GM12874 (cell line): ENCODE measurements at regions not wholly inside any gene's neighbourhood (a gene's known extent, or its start where the extent isn't known, plus 50 kb on each side); places are given as distances from the start of the nearest gene placed in this dataset.

Experiments
- TF ChIP-seq, protein P1 (sequence below): IDR thresholded peaks from 2 replicates; pipeline ENCODE4 v1.5.1; 2011; ENCODE audit warnings: low read depth, mild to moderate bottlenecking, control low read depth, low read length, moderate library complexity; ENCODE audit not compliant: insufficient read depth

DNA sequence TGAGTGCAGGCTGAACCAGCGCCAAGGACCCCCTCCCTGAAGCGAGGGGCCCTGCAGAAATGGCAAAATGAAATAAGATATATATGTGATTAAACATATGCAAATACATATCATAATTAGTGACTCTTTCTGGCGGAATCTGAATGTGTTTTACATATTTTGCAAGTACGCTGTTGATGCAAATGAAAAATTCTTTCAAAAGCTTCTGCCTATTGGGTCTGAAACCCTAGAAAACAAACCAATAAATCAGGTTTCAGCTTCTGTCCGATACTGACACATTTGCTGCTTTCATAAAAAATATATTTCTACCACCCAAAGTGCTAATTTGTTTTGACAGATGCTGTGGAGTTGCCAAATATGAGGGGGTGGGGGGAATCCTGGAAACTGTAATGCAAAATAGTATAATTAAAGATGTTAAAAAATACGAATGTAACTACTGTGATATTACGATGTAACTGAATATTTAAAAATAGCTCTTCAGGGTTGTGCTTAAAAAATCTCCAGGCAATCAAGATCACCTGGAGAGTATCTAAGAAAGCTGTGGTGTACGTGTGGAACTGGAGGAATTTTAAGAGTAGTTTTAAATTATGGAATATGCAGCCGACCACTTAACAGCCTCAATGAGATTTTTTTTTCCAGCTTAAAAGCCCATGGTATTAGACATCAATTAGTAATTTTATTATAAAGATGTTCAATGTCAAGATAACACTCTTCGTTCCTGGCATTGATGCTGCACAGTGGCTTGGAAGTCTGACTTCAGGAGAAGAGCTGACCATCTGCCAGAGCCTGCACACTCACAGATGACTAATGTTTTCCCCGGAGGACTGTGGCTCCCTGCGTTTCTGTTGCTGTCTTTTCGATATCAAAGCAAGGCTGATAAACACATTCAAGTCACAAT lies 122.2 kb upstream of the RCN1 start:
- TF ChIP-seq, protein P1, sequence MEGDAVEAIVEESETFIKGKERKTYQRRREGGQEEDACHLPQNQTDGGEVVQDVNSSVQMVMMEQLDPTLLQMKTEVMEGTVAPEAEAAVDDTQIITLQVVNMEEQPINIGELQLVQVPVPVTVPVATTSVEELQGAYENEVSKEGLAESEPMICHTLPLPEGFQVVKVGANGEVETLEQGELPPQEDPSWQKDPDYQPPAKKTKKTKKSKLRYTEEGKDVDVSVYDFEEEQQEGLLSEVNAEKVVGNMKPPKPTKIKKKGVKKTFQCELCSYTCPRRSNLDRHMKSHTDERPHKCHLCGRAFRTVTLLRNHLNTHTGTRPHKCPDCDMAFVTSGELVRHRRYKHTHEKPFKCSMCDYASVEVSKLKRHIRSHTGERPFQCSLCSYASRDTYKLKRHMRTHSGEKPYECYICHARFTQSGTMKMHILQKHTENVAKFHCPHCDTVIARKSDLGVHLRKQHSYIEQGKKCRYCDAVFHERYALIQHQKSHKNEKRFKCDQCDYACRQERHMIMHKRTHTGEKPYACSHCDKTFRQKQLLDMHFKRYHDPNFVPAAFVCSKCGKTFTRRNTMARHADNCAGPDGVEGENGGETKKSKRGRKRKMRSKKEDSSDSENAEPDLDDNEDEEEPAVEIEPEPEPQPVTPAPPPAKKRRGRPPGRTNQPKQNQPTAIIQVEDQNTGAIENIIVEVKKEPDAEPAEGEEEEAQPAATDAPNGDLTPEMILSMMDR, result no peak

DNA sequence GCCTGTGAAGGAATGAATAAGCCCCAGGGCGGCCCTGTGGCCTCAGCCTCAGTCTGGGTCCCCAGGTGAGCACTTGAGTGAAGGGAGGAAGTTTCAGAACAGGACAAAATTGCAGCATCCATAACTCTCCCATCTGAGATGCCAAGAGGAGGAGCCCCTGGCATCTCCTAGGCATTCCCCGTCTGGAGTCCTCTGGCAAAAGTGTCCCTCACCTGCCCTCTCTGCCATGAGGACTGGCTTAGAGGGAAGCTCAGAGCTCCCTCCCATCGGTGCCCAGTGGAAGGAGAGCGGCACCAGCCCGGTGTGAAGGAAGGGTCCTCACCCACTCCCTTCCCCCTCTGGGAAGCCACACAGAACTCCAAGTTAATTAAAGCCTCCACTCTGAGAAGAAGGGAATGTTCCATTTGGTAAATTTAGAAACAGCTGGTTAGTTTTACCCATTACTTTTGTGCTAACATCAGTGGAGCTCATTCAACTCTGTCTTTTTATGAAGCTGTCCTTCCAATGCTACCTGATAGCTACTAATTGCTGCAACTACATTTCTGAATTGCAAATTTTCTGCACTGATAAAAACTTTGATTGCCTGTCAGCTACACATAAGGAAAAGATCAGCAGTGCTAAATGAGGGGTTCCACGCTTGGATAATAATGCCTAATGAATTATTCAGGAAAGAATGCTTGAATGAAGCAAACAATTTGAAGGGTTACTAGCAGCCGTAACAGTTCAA lies 123.3 kb upstream of the RCN1 start:
- TF ChIP-seq, protein P1, result no peak

DNA sequence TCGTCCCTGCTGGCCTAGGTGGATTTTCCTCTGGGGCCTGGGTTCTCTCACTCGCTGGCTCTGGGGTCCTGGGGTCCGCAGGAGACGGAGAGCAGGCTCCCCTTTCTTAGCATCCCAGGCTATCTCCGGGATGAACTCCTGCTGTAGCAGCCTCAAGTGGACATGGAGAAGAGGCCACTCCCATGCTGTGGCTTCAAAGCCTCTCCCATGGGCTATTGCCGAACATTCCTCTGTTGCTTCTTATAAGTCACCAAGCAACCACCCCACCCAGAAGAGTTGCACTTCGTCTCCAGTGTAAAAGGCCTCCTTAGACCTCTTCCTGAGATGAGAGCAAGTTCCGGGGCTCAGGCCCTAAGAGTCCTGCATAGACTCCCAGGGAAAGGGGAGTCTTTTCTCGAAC lies 124.0 kb upstream of the RCN1 start:
- TF ChIP-seq, protein P1, result no peak

DNA sequence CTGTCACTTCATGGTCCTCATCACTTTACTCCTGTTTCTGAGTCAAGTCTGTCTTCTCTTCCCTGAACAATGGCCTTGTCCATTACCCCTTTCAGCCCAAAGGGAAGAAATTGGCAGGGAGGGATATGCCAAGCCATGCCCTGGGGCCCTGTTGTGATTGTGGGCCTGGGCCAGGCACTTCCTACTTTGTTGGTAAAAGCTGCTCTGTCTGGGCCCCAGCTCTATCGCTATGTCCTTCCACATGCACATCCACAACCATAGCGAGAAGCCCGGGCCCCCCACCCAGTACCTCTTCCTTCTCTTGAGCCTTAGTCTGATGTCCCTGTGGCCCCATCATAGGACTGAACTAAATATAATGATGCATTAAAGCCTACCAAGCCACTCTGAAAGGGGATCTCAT lies 126.7 kb upstream of the RCN1 start:
- TF ChIP-seq, protein P1, result no peak

DNA sequence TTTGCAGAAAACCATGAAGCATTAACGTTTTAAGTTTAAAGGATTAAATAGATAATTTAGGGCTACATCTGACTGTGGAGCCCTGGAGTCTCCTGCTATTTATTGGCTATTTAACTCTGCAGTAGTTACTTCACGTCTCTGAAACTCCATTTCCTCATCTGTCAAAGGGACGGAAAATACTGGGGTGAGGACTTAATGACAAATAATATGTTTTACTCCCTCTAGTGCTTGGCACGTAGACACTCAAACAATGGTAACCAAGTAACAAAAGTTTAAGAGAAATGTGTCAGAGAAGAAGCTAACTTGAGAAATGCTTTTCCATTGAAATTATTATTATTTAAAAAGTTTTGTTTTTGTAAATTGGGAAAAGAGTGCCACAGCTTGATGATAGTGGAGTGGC lies 130.7 kb upstream of the RCN1 start:
- TF ChIP-seq, protein P1, result no peak

DNA sequence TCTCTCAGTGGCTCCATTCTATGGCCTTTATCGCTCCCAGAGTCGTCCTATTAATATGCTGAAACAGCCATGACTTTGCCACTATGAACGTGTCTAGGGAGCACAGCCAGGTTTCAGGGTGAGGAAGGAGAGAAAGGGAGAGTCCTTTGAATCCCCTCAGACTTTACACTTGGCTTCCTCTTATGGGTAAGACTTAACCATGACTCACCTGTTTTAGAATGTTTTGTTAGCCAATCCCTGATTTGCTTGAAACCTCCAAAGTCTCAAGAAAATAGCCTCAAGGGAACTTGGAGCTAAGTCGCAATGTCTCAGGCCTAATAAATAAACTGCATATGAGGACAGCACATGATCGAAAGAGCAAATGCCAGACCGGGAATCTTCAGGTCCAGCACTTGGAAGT lies 131.2 kb upstream of the RCN1 start:
- TF ChIP-seq, protein P1, result no peak

DNA sequence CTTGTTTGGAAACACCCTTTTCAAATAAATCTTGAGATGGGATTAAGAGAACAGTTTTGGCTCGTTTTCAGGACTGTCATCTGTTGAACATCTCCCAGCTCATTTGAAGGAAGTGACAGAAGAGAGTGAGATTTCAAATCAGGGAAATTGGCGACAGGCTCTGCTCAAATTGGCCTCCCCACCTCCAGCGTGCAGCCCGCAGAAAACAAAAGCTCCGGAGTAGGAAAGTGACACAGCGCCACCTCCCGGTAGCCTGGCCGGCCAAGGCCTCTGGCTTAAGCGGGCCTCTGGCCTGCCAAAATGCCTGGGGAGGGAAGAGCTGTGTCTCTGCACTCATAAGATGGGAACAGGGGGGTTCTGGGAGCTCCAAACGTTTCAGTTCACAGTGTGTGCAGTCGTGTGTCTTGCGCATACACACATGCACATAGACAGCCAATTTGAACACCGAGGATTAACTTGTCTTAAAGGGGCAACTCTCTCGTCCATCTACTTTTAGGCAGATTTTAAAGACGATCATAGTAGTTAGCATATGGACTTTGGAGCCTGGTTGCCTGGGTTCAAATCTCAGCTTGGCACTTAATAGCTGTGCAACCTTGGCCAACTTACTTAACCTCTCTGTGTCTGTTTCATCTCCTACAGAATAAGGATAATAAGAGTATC lies 132.7 kb upstream of the RCN1 start:
- TF ChIP-seq, protein P1, result peak; percentile 90
